Cardiac fibroblast (primary cell): ENCODE measurements at regions not wholly inside any gene's neighbourhood (a gene's known extent, or its start where the extent isn't known, plus 50 kb on each side); places are given as distances from the start of the nearest gene placed in this dataset.

Experiments used
- DNase-seq, 2 donors: peaks; one replicate each; pipeline versions ENCODE4 v3.0.0 to v3.0.0-alpha.2; 2010; ENCODE audit warnings: low read depth in 2 of 2
- H3K4me3 ChIP-seq, 2 donors: replicated peaks in 1 of 2; 1 replicate in 1 of 2; 2 replicates in 1 of 2; pipeline ENCODE4 v1.5.1; 2011; ENCODE audit warnings: low read depth in 2 of 2, low read length in 2 of 2, mild to moderate bottlenecking in 2 of 2, moderate library complexity in 1 of 2
- TF ChIP-seq, protein P1 (sequence below): IDR thresholded peaks from one replicate; pipeline ENCODE4 v1.5.1; 2011; ENCODE audit warnings: low read depth, mild to moderate bottlenecking, low read length, inconsistent platforms

DNA sequence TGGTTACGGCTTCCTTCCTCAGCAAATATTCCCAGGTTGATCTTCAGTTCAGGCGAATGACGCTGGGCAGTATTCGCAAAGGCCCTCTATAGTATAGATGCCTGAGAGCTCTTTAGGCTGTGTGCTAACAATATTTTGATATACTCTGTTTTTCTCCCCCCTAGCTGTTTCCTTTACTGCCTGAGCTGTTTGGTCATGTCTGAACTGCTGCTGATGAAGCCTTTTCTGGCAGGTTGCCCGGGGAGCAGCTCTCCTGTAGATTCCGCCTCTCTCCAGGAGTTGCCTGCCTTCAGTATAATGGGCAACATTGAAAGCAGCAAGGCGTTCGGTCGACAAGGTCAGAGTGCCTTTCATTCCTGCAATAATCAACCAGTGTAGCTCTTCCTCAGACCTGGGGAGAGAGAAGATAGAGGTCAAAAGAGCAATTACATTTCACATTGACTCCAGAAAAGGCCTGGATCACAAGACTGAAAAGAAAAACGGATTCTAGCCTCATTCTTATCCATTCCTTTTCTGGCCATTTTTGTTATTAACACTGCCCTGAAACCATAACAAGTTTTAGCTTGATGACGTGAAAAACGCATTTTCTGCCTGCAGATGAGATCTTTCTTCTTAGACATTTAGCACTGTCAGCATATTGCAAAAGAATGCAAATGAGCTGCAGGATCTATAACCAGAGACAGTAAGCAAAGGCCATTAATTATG, 60.1 kb upstream of the ZNF608 start:
- peak; percentile 69 to 90 for DNase-seq
- TF ChIP-seq, protein P1, sequence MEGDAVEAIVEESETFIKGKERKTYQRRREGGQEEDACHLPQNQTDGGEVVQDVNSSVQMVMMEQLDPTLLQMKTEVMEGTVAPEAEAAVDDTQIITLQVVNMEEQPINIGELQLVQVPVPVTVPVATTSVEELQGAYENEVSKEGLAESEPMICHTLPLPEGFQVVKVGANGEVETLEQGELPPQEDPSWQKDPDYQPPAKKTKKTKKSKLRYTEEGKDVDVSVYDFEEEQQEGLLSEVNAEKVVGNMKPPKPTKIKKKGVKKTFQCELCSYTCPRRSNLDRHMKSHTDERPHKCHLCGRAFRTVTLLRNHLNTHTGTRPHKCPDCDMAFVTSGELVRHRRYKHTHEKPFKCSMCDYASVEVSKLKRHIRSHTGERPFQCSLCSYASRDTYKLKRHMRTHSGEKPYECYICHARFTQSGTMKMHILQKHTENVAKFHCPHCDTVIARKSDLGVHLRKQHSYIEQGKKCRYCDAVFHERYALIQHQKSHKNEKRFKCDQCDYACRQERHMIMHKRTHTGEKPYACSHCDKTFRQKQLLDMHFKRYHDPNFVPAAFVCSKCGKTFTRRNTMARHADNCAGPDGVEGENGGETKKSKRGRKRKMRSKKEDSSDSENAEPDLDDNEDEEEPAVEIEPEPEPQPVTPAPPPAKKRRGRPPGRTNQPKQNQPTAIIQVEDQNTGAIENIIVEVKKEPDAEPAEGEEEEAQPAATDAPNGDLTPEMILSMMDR: no peak
- H3K4me3 ChIP-seq: no peak overlapping the region

DNA sequence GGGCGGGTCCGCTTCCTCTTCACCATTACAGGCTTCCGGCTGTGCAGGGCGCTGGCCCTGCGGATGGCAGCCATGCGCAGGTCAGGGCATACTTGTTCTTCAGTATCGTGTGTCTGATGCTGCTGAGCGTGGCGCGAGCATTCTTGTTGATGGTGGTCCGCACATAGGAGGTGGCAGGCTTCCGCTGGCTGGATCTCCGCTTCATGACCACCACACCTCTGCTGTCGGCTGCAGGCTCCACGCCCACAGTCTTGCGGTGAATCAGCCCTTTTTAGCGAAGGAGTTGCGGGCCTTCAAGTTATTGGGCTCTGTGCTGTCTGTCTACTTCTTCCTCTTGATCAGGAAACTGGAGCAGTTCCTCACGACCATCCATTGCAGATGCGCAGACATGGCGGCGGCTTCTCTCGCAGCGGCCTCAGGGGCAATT, 62.4 kb upstream of the ZNF608 start:
- DNase-seq: no peak
- H3K4me3 ChIP-seq: no peak overlapping the region
- TF ChIP-seq, protein P1: no peak

DNA sequence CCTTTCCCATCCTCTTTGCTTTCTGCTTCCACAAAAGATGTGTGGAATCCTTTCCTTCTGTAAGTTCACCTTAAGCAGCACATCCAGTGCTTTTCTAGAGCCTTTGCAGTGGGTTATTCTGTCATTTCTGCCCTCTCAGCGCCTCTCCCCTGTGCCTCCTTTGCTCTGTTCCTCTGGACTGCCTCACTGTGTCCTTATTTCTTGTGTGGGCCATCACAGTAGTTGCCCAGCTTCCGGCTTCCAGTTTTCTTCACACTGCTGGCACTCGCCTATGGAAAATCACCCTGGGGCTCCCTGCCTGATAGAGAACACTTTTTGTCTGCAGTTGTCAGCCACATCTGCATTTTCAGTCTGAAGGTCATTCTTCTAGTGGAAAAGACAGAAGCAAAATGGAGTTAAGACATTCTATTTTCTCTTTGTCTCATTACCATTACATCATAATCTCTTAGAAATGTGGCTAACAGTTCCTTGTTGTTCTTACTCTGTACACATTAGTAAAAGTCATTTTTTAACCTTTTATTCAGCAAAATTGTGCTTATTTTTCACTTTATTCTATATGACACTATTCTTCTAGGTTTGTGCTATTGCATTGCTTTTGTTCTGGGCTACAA, 64.1 kb upstream of the ZNF608 start:
- DNase-seq: no peak
- no peak overlapping the region for H3K4me3 ChIP-seq
- TF ChIP-seq, protein P1: no peak

DNA sequence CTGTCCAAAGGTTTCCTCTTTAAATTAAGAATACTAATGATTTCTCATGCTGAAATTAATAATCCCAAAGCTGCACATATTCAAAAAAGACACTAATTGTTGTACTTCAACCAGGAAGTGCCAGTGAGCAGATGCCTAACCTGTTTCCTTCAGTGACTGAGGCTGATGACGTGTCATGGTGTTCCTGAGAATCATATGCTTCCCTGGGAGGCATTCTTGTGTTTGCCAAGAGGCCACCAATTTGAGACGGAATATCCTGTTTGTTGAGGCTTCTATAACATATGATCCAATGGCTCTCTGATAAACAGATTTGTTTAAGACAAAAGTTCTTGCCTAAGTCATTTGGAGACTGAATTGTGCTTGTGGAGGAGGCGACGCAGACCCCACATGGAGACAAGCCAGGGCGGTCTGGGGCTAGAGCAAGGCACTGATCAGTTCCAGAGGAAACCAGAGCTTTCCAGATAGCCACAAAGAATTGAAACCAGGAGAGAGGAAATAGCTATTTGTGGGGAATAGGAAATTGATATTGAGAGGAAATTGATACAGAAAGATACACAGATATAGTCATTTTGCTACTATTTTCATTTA, 66.4 kb upstream of the ZNF608 start:
- TF ChIP-seq, protein P1: no peak
- no peak for DNase-seq
- no peak overlapping the region for H3K4me3 ChIP-seq

DNA sequence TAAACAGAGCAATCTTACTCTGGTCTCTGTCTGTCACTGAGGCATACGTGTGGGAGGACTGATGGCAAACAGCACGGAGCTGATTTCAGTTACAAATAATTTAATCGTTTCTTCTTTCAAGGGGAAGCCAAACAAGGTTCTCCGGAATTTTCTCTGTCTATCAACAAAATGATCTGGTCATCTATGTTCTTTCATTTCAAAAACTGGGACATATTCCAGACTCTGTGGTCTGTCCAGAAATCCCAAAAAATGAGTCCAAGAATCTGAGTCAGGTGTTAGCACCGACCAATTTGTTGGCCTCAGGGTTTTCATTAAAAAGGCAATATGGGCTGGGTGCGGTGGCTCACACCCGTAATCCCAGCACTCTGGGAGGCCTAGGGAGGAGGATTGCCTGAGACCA, 69.9 kb upstream of the ZNF608 start:
- TF ChIP-seq, protein P1: no peak
- DNase-seq: no peak
- no peak overlapping the region for H3K4me3 ChIP-seq

DNA sequence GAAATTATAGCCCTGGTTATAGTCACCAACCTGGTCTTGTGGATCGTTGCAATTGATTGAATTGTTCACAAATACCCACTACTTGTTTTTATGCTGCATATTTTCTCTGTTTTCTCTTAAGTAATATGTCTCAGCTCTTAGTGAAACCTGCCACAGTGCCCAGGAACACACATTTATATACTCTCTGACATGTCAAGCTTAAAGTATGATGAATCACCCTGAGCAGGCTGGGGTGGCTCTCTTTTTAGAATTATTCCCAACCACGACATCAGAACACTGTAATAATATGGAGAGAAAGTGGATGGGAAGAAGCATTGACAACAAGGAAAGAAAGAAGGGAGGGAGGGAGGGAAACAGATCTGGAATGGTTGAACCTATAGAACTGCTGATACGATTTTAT, 72.8 kb upstream of the ZNF608 start:
- peak in 1 of 2 donors; percentile 23 for DNase-seq
- TF ChIP-seq, protein P1: no peak
- no peak overlapping the region for H3K4me3 ChIP-seq
